HG03159 (cell line): ENCODE measurements at regions not wholly inside any gene's neighbourhood (a gene's known extent, or its start where the extent isn't known, plus 50 kb on each side); places are given as distances from the start of the nearest gene placed in this dataset.
A peak's percentile ranks its signal among the peaks of the same experiment; 100 is the strongest.

Source experiments
- ATAC-seq: cut with Tn5 transposase; IDR thresholded peaks from one replicate; pipeline ENCODE4 v1.9.1; 2021; ENCODE audit warnings: mild to moderate bottlenecking, moderate library complexity; ENCODE audit not compliant: unreplicated experiment

- ATAC-seq = no peak
These were observed 560.5 kb upstream of the MEF2C start for GRCh38 chr5:89443508-89443907.

- ATAC-seq = no peak
These were observed 559.0 kb upstream of the MEF2C start for GRCh38 chr5:89441965-89442364.

GRCh38 chr5:89440670-89441069 is 557.7 kb upstream of the MEF2C start:
- ATAC-seq = no peak

- no peak for ATAC-seq
These were observed 554.8 kb upstream of the MEF2C start for GRCh38 chr5:89437450-89438435.

- ATAC-seq = no peak
These were observed 553.5 kb upstream of the MEF2C start for GRCh38 chr5:89436464-89436863.

DNA sequence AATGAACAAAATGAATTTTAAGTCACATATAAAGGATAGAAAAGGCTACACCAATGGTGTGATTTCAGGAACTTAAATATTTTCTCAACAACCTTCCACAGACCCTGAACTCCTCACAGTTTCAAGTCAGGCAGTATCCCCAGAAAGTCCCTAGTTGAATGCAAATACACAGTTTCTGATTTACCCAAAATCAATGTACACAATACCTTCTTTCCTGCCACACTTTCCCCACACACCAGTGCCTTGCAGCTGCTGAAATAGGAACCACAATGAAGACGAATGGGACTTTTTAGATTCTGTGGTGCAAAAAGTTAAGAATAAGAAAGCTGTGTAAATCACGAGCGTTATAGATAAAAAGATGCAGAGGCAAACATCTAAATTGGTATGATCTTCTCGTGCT is 552.4 kb upstream of the MEF2C start:
- ATAC-seq = peak; percentile 76

DNA sequence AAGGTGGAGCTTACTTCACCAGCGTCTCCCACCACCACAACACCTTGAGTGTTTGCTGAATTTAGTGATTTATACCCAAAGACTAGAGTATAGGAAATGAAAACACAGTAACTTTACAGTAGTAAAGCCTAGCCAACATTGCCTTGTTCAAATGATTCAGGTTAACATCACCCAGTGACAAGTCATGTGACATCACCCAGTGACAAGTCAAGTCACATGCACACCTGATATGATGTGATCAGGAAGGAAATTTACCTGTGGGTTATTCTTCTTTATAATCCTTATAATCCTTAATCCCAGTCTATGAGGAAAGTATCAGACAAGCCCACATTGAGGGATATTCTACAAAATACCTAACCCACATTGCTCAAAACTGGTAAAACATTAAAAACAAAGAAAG is 545.6 kb upstream of the MEF2C start:
- no peak for ATAC-seq

DNA sequence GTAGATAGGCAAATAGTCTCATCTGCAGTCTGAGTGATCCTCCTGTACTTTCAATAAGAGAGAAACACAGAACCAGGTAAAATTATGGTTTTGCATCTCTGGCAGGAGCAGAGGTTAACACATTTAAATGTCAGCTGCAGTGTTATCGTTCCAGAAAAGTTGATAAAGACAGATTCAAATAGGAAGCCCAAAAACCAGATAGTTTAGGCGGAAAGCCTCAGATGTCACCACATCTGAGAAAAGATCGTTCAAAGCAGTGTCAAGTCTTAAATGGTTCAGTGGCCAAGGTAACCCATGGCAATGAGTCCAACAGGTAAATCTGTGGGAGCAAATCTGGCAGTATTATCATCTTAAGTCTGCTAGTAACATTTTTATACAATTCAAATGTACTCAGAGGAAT is 542.1 kb upstream of the MEF2C start:
- ATAC-seq = no peak

DNA sequence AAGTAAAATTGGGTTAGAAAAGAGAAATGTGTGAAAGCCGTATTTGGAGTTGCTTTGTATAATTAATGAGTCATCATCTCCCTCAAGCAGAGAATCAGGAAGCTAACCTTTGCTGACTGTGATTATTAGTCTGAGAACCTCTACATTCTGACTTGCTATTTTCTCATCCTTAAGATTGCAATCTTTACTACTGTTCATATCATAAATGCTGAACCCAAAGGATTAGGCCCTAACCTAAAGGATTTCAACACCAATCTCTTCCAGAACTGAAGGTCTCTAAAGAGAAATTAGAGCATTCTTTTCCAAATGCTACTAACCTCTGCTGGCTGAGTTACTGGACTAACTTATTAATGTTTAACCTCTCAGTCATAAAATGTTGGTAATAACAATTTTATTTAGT is 538.1 kb upstream of the MEF2C start:
- ATAC-seq = no peak

GRCh38 chr5:89418407-89419085 is 535.6 kb upstream of the MEF2C start:
- ATAC-seq = no peak

GRCh38 chr5:89417990-89418389 is 535.0 kb upstream of the MEF2C start:
- no peak for ATAC-seq

GRCh38 chr5:89417515-89417914 is 534.5 kb upstream of the MEF2C start:
- ATAC-seq = no peak

- ATAC-seq = no peak
These were observed 528.9 kb upstream of the MEF2C start for GRCh38 chr5:89411891-89412290.

- no peak for ATAC-seq
These were observed 524.1 kb upstream of the MEF2C start for GRCh38 chr5:89407054-89407453.

DNA sequence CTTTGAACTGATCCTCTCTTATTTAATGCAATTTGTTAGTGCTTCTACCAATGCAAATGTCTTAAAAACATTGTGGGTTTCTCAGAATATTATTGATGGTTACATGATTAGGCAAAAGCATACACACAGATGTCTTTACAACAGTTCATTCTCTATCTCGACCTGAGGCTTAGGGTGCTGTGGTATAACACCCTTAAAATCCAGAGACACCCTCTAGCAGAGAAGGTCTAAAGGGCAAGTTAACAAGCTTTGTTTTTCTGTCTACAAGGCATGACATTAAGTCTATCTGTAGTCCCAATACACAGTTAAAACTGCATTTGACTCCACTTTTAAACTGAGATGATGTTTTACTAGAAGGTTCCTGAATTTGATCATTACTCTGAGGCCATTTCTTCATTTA is 518.7 kb upstream of the MEF2C start:
- ATAC-seq = no peak

DNA sequence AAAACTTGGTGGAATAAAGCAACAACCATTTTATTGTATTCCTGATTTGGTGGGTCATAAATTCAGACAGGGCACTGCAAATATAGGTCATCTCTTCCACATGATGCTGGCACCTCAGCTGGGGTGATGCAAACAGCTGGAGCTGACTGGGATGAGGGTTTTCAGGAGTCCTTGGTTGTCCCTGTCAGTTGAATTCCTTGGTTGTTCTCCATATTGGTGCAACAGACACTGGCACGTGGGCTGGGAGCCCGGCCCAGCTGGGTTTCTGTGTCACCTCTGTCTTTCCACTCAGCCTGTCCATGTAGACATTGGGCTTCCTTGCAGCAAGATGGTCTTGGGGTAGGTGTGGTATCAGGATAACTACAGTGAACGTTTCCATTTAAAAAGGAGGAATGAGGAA is 518.0 kb upstream of the MEF2C start:
- ATAC-seq = no peak

DNA sequence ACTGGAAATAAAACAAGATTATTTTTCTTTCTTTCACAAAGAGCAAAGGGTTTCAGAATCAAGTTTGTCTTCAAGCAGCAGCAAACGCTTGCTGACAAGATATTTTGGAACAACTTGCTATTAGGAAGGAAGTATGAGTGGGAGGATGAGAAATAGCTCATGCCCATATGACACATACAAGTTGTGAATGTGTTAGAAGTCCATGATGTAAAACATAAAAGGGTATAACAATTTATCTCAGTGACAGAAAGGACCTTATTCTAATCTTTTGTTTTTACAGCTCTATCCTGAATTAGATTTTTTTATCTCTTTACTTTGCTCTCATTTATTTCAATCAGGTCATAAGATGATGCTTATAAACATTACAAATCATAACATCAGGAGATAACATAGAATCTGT is 516.6 kb upstream of the MEF2C start:
- no peak for ATAC-seq

- peak; percentile 75 for ATAC-seq
These were observed 514.1 kb upstream of the MEF2C start for GRCh38 chr5:89397096-89397495.

GRCh38 chr5:89396278-89396954 is 513.4 kb upstream of the MEF2C start:
- ATAC-seq = peak; percentile 63

GRCh38 chr5:89395111-89395510 is 512.1 kb upstream of the MEF2C start:
- no peak for ATAC-seq

GRCh38 chr5:89388872-89389271 is 505.9 kb upstream of the MEF2C start:
- ATAC-seq = no peak

DNA sequence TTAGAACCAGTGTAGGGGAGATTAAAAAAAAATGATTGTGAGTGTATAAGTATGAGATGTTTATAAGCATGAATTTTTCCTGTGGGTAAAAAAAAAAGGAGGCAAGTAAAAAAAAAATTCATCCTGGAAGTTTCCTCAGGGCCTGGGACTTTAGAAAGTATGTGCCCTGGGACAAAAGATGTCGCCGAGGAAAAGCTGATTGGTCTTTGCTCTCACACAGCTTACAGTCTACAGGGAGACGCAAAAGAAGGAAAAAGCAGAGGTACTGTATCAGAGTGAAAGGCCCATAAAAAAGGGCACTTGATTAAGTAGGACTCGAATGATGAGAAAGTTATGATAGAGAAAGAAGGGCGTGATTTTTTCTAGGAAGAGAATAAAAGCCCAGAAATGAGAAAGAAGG is 501.4 kb upstream of the MEF2C start:
- no peak for ATAC-seq
